GM12872 (cell line): ENCODE measurements at regions not wholly inside any gene's neighbourhood (a gene's known extent, or its start where the extent isn't known, plus 50 kb on each side); places are given as distances from the start of the nearest gene placed in this dataset.

Experiments used
- CTCF ChIP-seq: IDR thresholded peaks from 3 replicates; pipeline ENCODE4 v1.5.1; 2011; ENCODE audit warnings: low read depth, mild to moderate bottlenecking, low read length, moderate library complexity; ENCODE audit not compliant: insufficient read depth

- TF ChIP-seq CTCF: no peak
Observed at GRCh38 chr2:15681089-15681885, 89.6 kb downstream of the DDX1 start.

- no peak for TF ChIP-seq CTCF
Observed at GRCh38 chr2:15682354-15682753, 90.7 kb downstream of the DDX1 start.

- no peak for TF ChIP-seq CTCF
Observed at GRCh38 chr2:15684161-15685039, 92.7 kb downstream of the DDX1 start.

- no peak for TF ChIP-seq CTCF
Observed at GRCh38 chr2:15685143-15685542, 93.5 kb downstream of the DDX1 start.

GRCh38 chr2:15686643-15687042 is 95.0 kb downstream of the DDX1 start:
- no peak for TF ChIP-seq CTCF

GRCh38 chr2:15687243-15687642 is 95.6 kb downstream of the DDX1 start:
- no peak for TF ChIP-seq CTCF

- no peak for TF ChIP-seq CTCF
Observed at GRCh38 chr2:15687720-15688119, 96.1 kb downstream of the DDX1 start.
